Mucosa of gallbladder (tissue), 1 donor: ENCODE measurements at regions not wholly inside any gene's neighbourhood (a gene's known extent, or its start where the extent isn't known, plus 50 kb on each side); places are given as distances from the start of the nearest gene placed in this dataset.

ENCODE experiments used
- DNase-seq: peaks from one replicate; pipeline ENCODE4 v3.0.0-alpha.2; 2020; ENCODE audit warnings: low spot score
- donor health status: DM: no; HTN: no; CAD: no.

- no peak for DNase-seq
Observed at GRCh38 chrX:39911278-39911897, 186.4 kb downstream of the BCOR start.

- DNase-seq: no peak
Observed at GRCh38 chrX:39912126-39912525, 185.6 kb downstream of the BCOR start.

- DNase-seq: no peak
Observed at GRCh38 chrX:39915081-39915480, 182.7 kb downstream of the BCOR start.

GRCh38 chrX:39915596-39915995 is 182.2 kb downstream of the BCOR start:
- DNase-seq: no peak

GRCh38 chrX:39921838-39922237 is 175.9 kb downstream of the BCOR start:
- no peak for DNase-seq

GRCh38 chrX:39922488-39922887 is 175.3 kb downstream of the BCOR start:
- DNase-seq: no peak

- no peak for DNase-seq
Observed at GRCh38 chrX:39922926-39923325, 174.8 kb downstream of the BCOR start.

- no peak for DNase-seq
Observed at GRCh38 chrX:39927380-39927779, 170.4 kb downstream of the BCOR start.

GRCh38 chrX:39928704-39929378 is 168.9 kb downstream of the BCOR start:
- DNase-seq: no peak

- no peak for DNase-seq
Observed at GRCh38 chrX:39929379-39930025, 168.3 kb downstream of the BCOR start.

- no peak for DNase-seq
Observed at GRCh38 chrX:39930786-39931528, 166.8 kb downstream of the BCOR start.

GRCh38 chrX:39931529-39932282 is 166.1 kb downstream of the BCOR start:
- DNase-seq: no peak

GRCh38 chrX:39935411-39936064 is 162.2 kb downstream of the BCOR start:
- no peak for DNase-seq

GRCh38 chrX:39936886-39937770 is 160.6 kb downstream of the BCOR start:
- no peak for DNase-seq

- no peak for DNase-seq
Observed at GRCh38 chrX:39938466-39938865, 159.3 kb downstream of the BCOR start.

- DNase-seq: no peak
Observed at GRCh38 chrX:39939678-39940077, 158.1 kb downstream of the BCOR start.

- no peak for DNase-seq
Observed at GRCh38 chrX:39941332-39941920, 156.3 kb downstream of the BCOR start.

- DNase-seq: no peak
Observed at GRCh38 chrX:39944416-39944815, 153.3 kb downstream of the BCOR start.

- no peak for DNase-seq
Observed at GRCh38 chrX:39945709-39946108, 152.0 kb downstream of the BCOR start.

- no peak for DNase-seq
Observed at GRCh38 chrX:39946822-39947221, 150.9 kb downstream of the BCOR start.
